ENCODE measurements at regions not wholly inside any gene's neighbourhood (a gene's known extent, or its start where the extent isn't known, plus 50 kb on each side); places are given as distances from the start of the nearest gene placed in this dataset.

DNA sequence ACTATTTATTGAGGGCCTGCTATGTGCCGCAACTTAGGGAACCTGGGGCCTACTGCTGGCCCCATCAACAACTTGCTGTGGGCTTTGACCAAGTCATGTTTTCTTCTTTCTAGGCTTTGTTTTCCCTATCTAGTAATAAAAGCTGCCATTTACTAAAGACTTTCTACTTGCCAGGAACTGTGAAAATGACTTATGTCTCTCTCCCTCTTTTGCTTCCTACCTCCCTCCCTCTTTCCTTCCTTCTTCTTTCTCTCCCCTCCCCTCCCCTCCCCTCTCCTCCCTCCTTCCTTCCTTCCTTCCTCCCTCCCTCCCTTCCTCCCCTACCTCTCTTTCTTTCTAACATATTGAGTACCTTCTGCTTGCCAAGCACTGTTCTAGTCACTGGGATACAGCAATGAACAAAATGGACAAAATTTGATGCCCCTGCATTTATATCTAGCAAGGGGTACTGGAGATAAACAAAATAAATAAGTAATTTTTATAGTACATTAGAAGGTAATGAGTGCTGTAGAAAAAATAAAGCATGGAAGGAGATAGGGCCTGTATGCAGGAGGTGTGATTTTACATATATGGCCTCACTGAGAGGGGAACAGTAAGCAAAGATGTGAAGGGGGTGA lies 170.3 kb upstream of the USP24 start:
- TF ChIP-seq, protein P1, sequence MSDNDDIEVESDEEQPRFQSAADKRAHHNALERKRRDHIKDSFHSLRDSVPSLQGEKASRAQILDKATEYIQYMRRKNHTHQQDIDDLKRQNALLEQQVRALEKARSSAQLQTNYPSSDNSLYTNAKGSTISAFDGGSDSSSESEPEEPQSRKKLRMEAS (IDR thresholded peaks at IDR 0.05), result no peak
- TF ChIP-seq CEBPB (IDR thresholded peaks at IDR 0.05) (no peak), RAD21 (IDR thresholded peaks at IDR 0.05; ENCODE audit: low read depth) (no peak), USF1 (IDR thresholded peaks at IDR 0.05) (no peak), EP300 (IDR thresholded peaks at IDR 0.05; ENCODE audit: borderline replicate concordance) (no peak), FOXM1 (IDR thresholded peaks at IDR 0.05; ENCODE audit: borderline replicate concordance, low read depth) (no peak), CREB1 (IDR thresholded peaks at IDR 0.05; ENCODE audit: low read depth) (no peak)
